SK-N-SH (cell line): ENCODE measurements at regions not wholly inside any gene's neighbourhood (a gene's known extent, or its start where the extent isn't known, plus 50 kb on each side); places are given as distances from the start of the nearest gene placed in this dataset.

Experiments used
- CTCF ChIA-PET: fragments of 300-600, 350-600 bp; formaldehyde crosslinking; extraction: SDS; loops from one replicate; lab custom pipeline; 2021; lab: Yijun Ruan, JAX
- POLR2A ChIA-PET: fragments of 350-600 bp; sonication (Branson Sonifier 250); formaldehyde crosslinking; extraction: SDS; loops from one replicate; lab custom pipeline; 2020; ENCODE audit warnings: antibody characterized with exemption, inconsistent platforms; lab: Yijun Ruan, JAX
- DNase-seq: peaks from one replicate; pipeline ENCODE4 v3.0.0; 2012
- H2AFZ ChIP-seq: fragments of 200-600 bp; sonication (generic); 2 replicates; pipeline ENCODE4 v1.8.1; 2016; ENCODE audit warnings: antibody characterized with exemption, mild to moderate bottlenecking, low read depth
- H3F3A ChIP-seq: fragments of 200-600 bp; sonication (generic); replicated peaks from 2 replicates; pipeline ENCODE3; 2016; ENCODE audit warnings: antibody characterized with exemption, mild to moderate bottlenecking; ENCODE audit not compliant: insufficient read depth
- H3K27ac ChIP-seq, 2 experiments: fragments of 200-500 bp in 1 of 2; fragments of 200-600 bp in 1 of 2; sonication (Bioruptor generic) in 1 of 2; sonication (generic), shearing (Covaris generic) in 1 of 2; 2 replicates each; pipeline versions ENCODE4 v1.5.1 to v1.6.1; 2014 to 2016; ENCODE audit warnings: low read depth in 2 of 2, inconsistent platforms in 1 of 2, low read length in 1 of 2, mild to moderate bottlenecking in 1 of 2, mixed read lengths in 1 of 2
- H3K27me3 ChIP-seq: fragments of 200-600 bp; sonication (generic), shearing (Covaris generic); 2 replicates; pipeline ENCODE4 v1.6.1; 2016; ENCODE audit warnings: mixed run types; ENCODE audit not compliant: insufficient read depth
- H3K36me3 ChIP-seq, 2 experiments: fragments of 200-500 bp in 1 of 2; fragments of 200-600 bp in 1 of 2; sonication (Bioruptor generic) in 1 of 2; sonication (generic) in 1 of 2; replicated peaks in 1 of 2; 2 replicates each; pipeline versions ENCODE3 to v1.5.1; 2014 to 2016; ENCODE audit warnings: low read length in 1 of 2, mild to moderate bottlenecking in 1 of 2; ENCODE audit not compliant: insufficient read depth in 2 of 2, control insufficient read depth in 1 of 2
- H3K4me1 ChIP-seq, 2 experiments: fragments of 200-500 bp in 1 of 2; fragments of 200-600 bp in 1 of 2; sonication (Bioruptor generic) in 1 of 2; sonication (generic), shearing (Covaris generic) in 1 of 2; 2 replicates each; pipeline versions ENCODE4 v1.5.1 to v1.6.1; 2014 to 2016; ENCODE audit warnings: low read depth in 1 of 2, low read length in 1 of 2, mixed run types in 1 of 2; ENCODE audit not compliant: insufficient read depth in 2 of 2, control insufficient read depth in 1 of 2
- H3K4me2 ChIP-seq: fragments of 200-600 bp; sonication (generic), shearing (Covaris generic); 2 replicates; pipeline ENCODE4 v1.6.1; 2017; ENCODE audit warnings: mixed run types
- H3K4me3 ChIP-seq, 2 experiments: fragments of 200-500 bp in 1 of 2; fragments of 200-600 bp in 1 of 2; sonication (Bioruptor generic) in 1 of 2; sonication (generic), shearing (Covaris generic) in 1 of 2; 2 replicates each; pipeline versions ENCODE4 v1.5.1 to v1.8.1; 2014 to 2016; ENCODE audit warnings: low read depth in 2 of 2, inconsistent platforms in 1 of 2, low read length in 1 of 2, mild to moderate bottlenecking in 1 of 2, mixed read lengths in 1 of 2, moderate library complexity in 1 of 2
- H3K79me2 ChIP-seq: fragments of 200-600 bp; sonication (generic); 2 replicates; pipeline ENCODE4 v1.8.1; 2017; ENCODE audit warnings: mild to moderate bottlenecking; ENCODE audit not compliant: insufficient read depth
- H3K9ac ChIP-seq: fragments of 200-600 bp; sonication (generic); 2 replicates; pipeline ENCODE4 v1.6.1; 2017; ENCODE audit warnings: mixed run types
- H3K9me2 ChIP-seq: fragments of 200-600 bp; sonication (generic); 2 replicates; pipeline ENCODE4 v1.6.1; 2017; ENCODE audit warnings: mixed run types
- H3K9me3 ChIP-seq: fragments of 200-600 bp; sonication (generic); 2 replicates; pipeline ENCODE4 v1.6.1; 2017; ENCODE audit warnings: mixed run types, mild to moderate bottlenecking, moderate library complexity
- H4K20me1 ChIP-seq: fragments of 200-600 bp; sonication (generic); 2 replicates; pipeline ENCODE4 v1.6.1; 2017; ENCODE audit warnings: mild to moderate bottlenecking, mixed run types; ENCODE audit not compliant: insufficient read depth
- CHD2 ChIP-seq: fragments of 150-350 bp; IDR thresholded peaks from 2 replicates; pipeline ENCODE4 v1.6.1; 2018; ENCODE audit warnings: low read length; ENCODE audit not compliant: partially characterized antibody
- CTCF ChIP-seq: fragments of 200-600 bp; sonication (generic); IDR thresholded peaks from 2 replicates; pipeline ENCODE4 v1.6.1; 2017; ENCODE audit warnings: antibody characterized with exemption, mild to moderate bottlenecking, moderate library complexity
- ELF1 ChIP-seq: IDR thresholded peaks from 2 replicates; pipeline ENCODE4 v1.4.0; 2012
- EZH2phosphoT487 ChIP-seq: fragments of 200-600 bp; sonication (generic); IDR thresholded peaks from 2 replicates; pipeline ENCODE4 v1.6.1; 2017; ENCODE audit warnings: low read depth, mixed run types, mild to moderate bottlenecking, antibody characterized with exemption, moderate library complexity, borderline replicate concordance
- FOXM1 ChIP-seq: IDR thresholded peaks from 2 replicates; pipeline ENCODE4 v1.4.0; 2012; ENCODE audit warnings: low read depth, mild to moderate bottlenecking
- GABPA ChIP-seq: IDR thresholded peaks from 2 replicates; pipeline ENCODE4 v1.4.0; 2012; ENCODE audit warnings: low read depth, mild to moderate bottlenecking
- GATA2 ChIP-seq: sonication (generic); formaldehyde crosslinking; IDR thresholded peaks from 2 replicates; pipeline ENCODE4 v1.5.0; 2020; ENCODE audit warnings: mild to moderate bottlenecking, missing genetic modification reagents
- JUND ChIP-seq: IDR thresholded peaks from 2 replicates; pipeline ENCODE4 v1.4.0; 2012
- MAX ChIP-seq: IDR thresholded peaks from 2 replicates; pipeline ENCODE4 v1.4.0; 2012; ENCODE audit warnings: low read depth
- MEF2A ChIP-seq: IDR thresholded peaks from 2 replicates; pipeline ENCODE4 v1.4.0; 2012; ENCODE audit warnings: low read depth, borderline replicate concordance
- MXI1 ChIP-seq: IDR thresholded peaks from 2 replicates; pipeline ENCODE4 v1.6.1; 2012; ENCODE audit warnings: mild to moderate bottlenecking, low read depth, low read length, improper control_type of control experiment
- NRF1 ChIP-seq: IDR thresholded peaks from 2 replicates; pipeline ENCODE4 v1.6.1; 2012; ENCODE audit warnings: low read depth, mild to moderate bottlenecking, low read length
- POLR2AphosphoS5 ChIP-seq: IDR thresholded peaks from 2 replicates; pipeline ENCODE4 v1.6.1; 2012; ENCODE audit warnings: low read depth, low read length
- RFX5 ChIP-seq: IDR thresholded peaks from 2 replicates; pipeline ENCODE4 v1.6.1; 2012; ENCODE audit warnings: mild to moderate bottlenecking, improper control_type of control experiment, low read length
- RXRA ChIP-seq: IDR thresholded peaks from 2 replicates; pipeline ENCODE4 v1.4.0; 2012; ENCODE audit warnings: low read depth, mild to moderate bottlenecking, borderline replicate concordance
- SMC3 ChIP-seq: IDR thresholded peaks from 2 replicates; pipeline ENCODE4 v1.6.1; 2012; ENCODE audit warnings: low read depth, low read length, improper control_type of control experiment
- TAF1 ChIP-seq: IDR thresholded peaks from 2 replicates; pipeline ENCODE4 v1.6.1; 2012; ENCODE audit warnings: low read depth, mild to moderate bottlenecking, low read length, moderate library complexity, borderline replicate concordance
- TCF12 ChIP-seq: IDR thresholded peaks from 2 replicates; pipeline ENCODE4 v1.4.0; 2012
- TEAD4 ChIP-seq: IDR thresholded peaks from 2 replicates; pipeline ENCODE4 v1.4.0; 2012; ENCODE audit warnings: mild to moderate bottlenecking, borderline replicate concordance; ENCODE audit not compliant: insufficient read depth
- USF2 ChIP-seq: fragments of 150-350 bp; IDR thresholded peaks from 2 replicates; pipeline ENCODE4 v1.6.1; 2017; ENCODE audit warnings: antibody characterized with exemption, low read length, low read depth, borderline replicate concordance
- YY1 ChIP-seq: IDR thresholded peaks from 2 replicates; pipeline ENCODE4 v1.4.0; 2012; ENCODE audit warnings: low read depth, mild to moderate bottlenecking
- WGBS: methylation state at CpG from one replicate; pipeline ENCODE4 v1.1.6; 2017; ENCODE audit warnings: low lambda C conversion rate; 5-methylcytosine and 5-hydroxymethylcytosine counted together
- TF ChIP-seq, protein P1 (sequence below): fragments of 150-350 bp; IDR thresholded peaks from 2 replicates; pipeline ENCODE4 v1.6.1; 2016; ENCODE audit warnings: mild to moderate bottlenecking, low read depth, low read length
- TF ChIP-seq, protein P2 (sequence below): IDR thresholded peaks from 2 replicates; pipeline ENCODE4 v1.4.0; 2012; ENCODE audit warnings: low read depth, borderline replicate concordance

- H3K4me2 ChIP-seq = no peak overlapping the region
- no peak for TF ChIP-seq NRF1
- no peak for TF ChIP-seq MEF2A
- TF ChIP-seq YY1 = no peak
- TF ChIP-seq GATA2 (CRISPR knock-in tag) = no peak
- TF ChIP-seq FOXM1 = no peak
- TF ChIP-seq TCF12 = no peak
- TF ChIP-seq TEAD4 = no peak
- no peak for TF ChIP-seq RFX5
- TF ChIP-seq, protein P1, sequence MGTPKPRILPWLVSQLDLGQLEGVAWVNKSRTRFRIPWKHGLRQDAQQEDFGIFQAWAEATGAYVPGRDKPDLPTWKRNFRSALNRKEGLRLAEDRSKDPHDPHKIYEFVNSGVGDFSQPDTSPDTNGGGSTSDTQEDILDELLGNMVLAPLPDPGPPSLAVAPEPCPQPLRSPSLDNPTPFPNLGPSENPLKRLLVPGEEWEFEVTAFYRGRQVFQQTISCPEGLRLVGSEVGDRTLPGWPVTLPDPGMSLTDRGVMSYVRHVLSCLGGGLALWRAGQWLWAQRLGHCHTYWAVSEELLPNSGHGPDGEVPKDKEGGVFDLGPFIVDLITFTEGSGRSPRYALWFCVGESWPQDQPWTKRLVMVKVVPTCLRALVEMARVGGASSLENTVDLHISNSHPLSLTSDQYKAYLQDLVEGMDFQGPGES = no peak
- TF ChIP-seq ELF1 = no peak
- TF ChIP-seq CHD2 = no peak
- H3F3A ChIP-seq = no peaks in the 10 kb centered on the region
- 9% methylated on average over 2 of the region's 2 CpGs for WGBS
- no peak overlapping the region for H2AFZ ChIP-seq
- no peaks in the 10 kb centered on the region for H4K20me1 ChIP-seq
- no peak overlapping the region for H3K9ac ChIP-seq
- POLR2A ChIA-PET = no interaction called here
- no peak for DNase-seq
- no peaks in the 10 kb centered on the region for H3K9me3 ChIP-seq
- no peaks in the 10 kb centered on the region for H3K36me3 ChIP-seq
- no peaks in the 10 kb centered on the region for H3K79me2 ChIP-seq
- no peak overlapping the region for H3K4me3 ChIP-seq
- no peaks in the 10 kb centered on the region; a peak in 1 of 4 replicates for H3K4me1 ChIP-seq
- CTCF ChIA-PET = interaction anchor here (1.2 to 3.3 kb wide), 7 partner anchors 13 to 523 kb away, joined by 3 to 45 read pairs (median 4); partner anchors contain the start of gene ADRA2A
- H3K9me2 ChIP-seq = no peaks in the 10 kb centered on the region
- no peak overlapping the region for H3K27ac ChIP-seq
- no peaks in the 10 kb centered on the region for H3K27me3 ChIP-seq
These were observed 523.1 kb downstream of the ADRA2A start for GRCh38 chr10:111599943-111600342.

DNA sequence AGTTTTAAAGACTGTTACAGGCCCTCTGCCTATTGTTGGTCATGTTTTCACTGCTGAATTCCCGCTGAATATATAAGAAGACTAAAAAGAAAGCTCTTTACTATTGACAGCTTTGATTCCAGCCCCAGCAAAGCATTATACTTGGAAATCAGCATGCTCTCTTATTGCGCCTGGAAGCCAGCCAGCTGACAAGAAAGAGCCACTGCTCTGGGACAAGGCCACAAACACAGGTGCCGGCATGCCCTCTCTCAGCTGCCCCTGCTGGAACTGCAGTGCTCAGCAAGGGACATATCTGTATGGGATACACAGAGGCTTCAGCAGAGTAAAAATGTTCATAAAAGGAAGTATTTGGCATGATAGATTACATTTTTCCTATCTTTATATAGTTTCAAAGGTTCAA lies 523.9 kb downstream of the ADRA2A start:
- Histone ChIP-seq H3K4me3 (no peak overlapping the region), H3K9me3 (no peaks in the 10 kb centered on the region), H3K79me2 (no peaks in the 10 kb centered on the region), H3K4me2 (no peak overlapping the region), H3K4me1 (no peaks in the 10 kb centered on the region; a peak in 1 of 4 replicates), H3K36me3 (no peaks in the 10 kb centered on the region), H2AFZ (no peak overlapping the region), H3K27me3 (no peaks in the 10 kb centered on the region), H3K27ac (no peak overlapping the region), H3K9ac (no peak overlapping the region), H3F3A (no peaks in the 10 kb centered on the region), H3K9me2 (no peaks in the 10 kb centered on the region), H4K20me1 (no peaks in the 10 kb centered on the region)
- WGBS = 33% methylated on average over 3 of the region's 3 CpGs
- no peak for DNase-seq
- ChIA-PET CTCF (interaction anchor here (0.9 kb wide), 2 partner anchors 12 to 525 kb away, joined by 3 read pairs; no protein-coding TSS in a partner anchor), POLR2A (no interaction called here)
- no peak for TF ChIP-seq ELF1
- no peak for TF ChIP-seq RXRA
- no peak for TF ChIP-seq JUND
- TF ChIP-seq GATA2 (CRISPR knock-in tag) = no peak
- no peak for TF ChIP-seq GABPA
- no peak for TF ChIP-seq CTCF
- TF ChIP-seq EZH2phosphoT487 = no peak
- no peak for TF ChIP-seq POLR2AphosphoS5
- no peak for TF ChIP-seq CHD2
- TF ChIP-seq MAX = no peak
- no peak for TF ChIP-seq TAF1
- no peak for TF ChIP-seq USF2
- TF ChIP-seq, protein P2, sequence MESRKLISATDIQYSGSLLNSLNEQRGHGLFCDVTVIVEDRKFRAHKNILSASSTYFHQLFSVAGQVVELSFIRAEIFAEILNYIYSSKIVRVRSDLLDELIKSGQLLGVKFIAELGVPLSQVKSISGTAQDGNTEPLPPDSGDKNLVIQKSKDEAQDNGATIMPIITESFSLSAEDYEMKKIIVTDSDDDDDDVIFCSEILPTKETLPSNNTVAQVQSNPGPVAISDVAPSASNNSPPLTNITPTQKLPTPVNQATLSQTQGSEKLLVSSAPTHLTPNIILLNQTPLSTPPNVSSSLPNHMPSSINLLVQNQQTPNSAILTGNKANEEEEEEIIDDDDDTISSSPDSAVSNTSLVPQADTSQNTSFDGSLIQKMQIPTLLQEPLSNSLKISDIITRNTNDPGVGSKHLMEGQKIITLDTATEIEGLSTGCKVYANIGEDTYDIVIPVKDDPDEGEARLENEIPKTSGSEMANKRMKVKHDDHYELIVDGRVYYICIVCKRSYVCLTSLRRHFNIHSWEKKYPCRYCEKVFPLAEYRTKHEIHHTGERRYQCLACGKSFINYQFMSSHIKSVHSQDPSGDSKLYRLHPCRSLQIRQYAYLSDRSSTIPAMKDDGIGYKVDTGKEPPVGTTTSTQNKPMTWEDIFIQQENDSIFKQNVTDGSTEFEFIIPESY = no peak
- TF ChIP-seq RFX5 = no peak
- TF ChIP-seq MXI1 = no peak
- no peak for TF ChIP-seq SMC3
- TF ChIP-seq NRF1 = no peak
